ENCODE measurements at regions not wholly inside any gene's neighbourhood (a gene's known extent, or its start where the extent isn't known, plus 50 kb on each side); places are given as distances from the start of the nearest gene placed in this dataset.

DNA sequence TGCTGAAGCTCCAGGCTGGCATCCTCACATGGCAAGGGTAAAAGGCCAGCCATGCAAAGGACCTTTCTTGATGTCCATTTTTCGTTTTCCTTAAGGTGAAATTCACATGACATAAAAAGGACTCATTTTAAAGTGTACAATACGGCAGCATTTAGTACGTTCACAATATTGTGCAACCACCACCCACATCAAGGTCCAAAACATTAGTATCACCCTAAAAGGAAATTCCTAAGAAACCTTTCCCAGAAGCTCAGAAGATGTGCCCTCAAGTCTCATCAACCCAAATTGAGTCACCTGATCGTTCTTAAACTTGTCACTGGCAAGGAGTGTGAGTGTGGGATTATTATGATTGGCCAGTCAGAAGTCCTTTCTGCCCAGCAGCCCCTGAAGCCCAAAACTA, 250.1 kb downstream of the TLE3 start:
- no peak overlapping the region for H3K27ac ChIP-seq

DNA sequence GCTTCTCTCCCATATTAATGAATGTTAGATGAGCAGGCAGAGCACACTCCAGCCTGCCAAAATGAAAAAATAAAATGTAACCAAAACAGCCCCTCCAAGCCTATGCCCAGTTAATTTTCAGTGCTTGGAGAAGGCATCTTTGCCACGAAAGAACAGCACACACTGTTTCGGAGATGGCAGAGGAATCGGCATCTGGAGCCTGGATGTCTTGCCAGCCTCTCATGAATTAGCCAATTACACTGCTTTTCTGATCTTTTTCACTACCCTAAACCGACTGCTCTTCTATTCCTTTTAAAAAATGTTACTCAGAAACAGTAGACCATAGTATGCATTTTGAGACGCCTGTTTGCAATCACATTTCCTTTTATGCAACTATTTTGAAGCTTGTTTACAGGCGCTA, 249.6 kb downstream of the TLE3 start:
- Histone ChIP-seq H3K4me3 (no peak overlapping the region), H3K36me3 (no peaks in the 10 kb centered on the region), H3K27me3 (no peaks in the 10 kb centered on the region), H3K4me1 (no peaks in the 10 kb centered on the region), H3K9me3 (no peaks in the 10 kb centered on the region), H3K27ac (no peak overlapping the region)
- intact Hi-C loops (cut with DNase I) = no loop called here
- DNase-seq (ENCODE audit: low spot score in 2 of 2) = no peak
- TF ChIP-seq, protein P1, sequence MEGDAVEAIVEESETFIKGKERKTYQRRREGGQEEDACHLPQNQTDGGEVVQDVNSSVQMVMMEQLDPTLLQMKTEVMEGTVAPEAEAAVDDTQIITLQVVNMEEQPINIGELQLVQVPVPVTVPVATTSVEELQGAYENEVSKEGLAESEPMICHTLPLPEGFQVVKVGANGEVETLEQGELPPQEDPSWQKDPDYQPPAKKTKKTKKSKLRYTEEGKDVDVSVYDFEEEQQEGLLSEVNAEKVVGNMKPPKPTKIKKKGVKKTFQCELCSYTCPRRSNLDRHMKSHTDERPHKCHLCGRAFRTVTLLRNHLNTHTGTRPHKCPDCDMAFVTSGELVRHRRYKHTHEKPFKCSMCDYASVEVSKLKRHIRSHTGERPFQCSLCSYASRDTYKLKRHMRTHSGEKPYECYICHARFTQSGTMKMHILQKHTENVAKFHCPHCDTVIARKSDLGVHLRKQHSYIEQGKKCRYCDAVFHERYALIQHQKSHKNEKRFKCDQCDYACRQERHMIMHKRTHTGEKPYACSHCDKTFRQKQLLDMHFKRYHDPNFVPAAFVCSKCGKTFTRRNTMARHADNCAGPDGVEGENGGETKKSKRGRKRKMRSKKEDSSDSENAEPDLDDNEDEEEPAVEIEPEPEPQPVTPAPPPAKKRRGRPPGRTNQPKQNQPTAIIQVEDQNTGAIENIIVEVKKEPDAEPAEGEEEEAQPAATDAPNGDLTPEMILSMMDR (IDR thresholded peaks at IDR 0.05) = no peak

More for the DNA sequence above, 250.1 kb downstream of the TLE3 start:
- no peaks in the 10 kb centered on the region for H3K4me1 ChIP-seq
- no peaks in the 10 kb centered on the region for H3K27me3 ChIP-seq
- no peaks in the 10 kb centered on the region for H3K36me3 ChIP-seq
- TF ChIP-seq, protein P1 (IDR thresholded peaks at IDR 0.05) = no peak
- H3K9me3 ChIP-seq = no peaks in the 10 kb centered on the region
- H3K4me3 ChIP-seq = no peak overlapping the region
- intact Hi-C loops (cut with DNase I) = no loop called here
- DNase-seq (ENCODE audit: low spot score in 2 of 2) = no peak

DNA sequence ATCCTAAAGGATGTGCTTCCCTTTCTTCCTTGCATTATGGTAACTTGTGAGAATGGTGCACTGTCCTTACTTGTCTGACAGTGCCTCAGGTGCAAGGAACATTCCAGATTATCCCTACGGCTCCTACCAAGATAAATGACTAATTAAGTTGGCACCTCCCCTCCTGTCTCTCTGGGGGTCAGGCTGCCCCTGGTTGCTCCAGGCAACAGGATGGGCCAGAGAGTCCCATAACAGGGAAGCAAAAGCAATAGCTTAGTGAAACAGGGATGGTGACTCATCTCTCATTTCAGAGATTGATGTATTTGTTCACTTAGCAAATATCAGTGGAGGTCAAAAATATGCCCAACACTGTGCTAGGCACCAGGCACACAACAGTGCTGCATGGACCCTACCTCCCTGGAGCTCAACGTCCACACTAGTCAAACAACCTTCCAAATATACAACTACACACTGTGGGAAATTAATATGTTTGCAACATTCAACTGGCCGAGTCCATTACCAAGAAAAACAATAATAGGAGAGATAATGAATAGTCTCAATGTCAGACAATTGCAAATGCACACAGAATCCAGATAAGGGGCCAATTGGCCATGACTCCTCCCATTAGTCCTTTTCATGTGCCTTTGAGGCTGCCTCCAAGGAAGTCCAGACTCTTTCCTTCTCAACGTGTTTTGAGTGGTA, 249.0 kb downstream of the TLE3 start:
- DNase-seq (ENCODE audit: low spot score in 2 of 2) = no peak
- TF ChIP-seq, protein P1 (IDR thresholded peaks at IDR 0.05) = no peak
- Histone ChIP-seq H3K4me3 (no peak overlapping the region), H3K36me3 (no peaks in the 10 kb centered on the region), H3K27me3 (no peaks in the 10 kb centered on the region), H3K9me3 (no peaks in the 10 kb centered on the region), H3K4me1 (no peaks in the 10 kb centered on the region), H3K27ac (no peak overlapping the region)
- intact Hi-C loops (cut with DNase I) = no loop called here

DNA sequence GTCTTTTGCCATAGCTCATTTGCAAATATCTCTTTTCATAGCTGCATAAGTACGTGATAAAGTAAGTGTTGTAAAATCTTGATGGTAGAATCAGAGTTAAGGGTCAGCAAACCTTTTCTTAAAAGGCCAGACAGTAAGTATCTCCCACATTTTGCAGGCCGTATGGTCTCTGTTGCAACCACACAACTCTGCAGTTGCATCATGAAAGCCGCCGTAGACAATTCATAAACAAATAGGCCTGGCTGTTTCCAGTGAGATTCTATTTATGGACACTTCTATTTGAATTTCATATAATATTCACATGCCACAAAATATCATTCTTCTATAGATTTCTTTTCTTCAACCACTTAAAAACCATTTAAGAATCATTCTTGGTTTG, 248.5 kb downstream of the TLE3 start:
- TF ChIP-seq, protein P1 (IDR thresholded peaks at IDR 0.05) = no peak
- H3K4me1 ChIP-seq = no peaks in the 10 kb centered on the region
- DNase-seq (ENCODE audit: low spot score in 2 of 2) = no peak
- H3K36me3 ChIP-seq = no peaks in the 10 kb centered on the region
- intact Hi-C loops (cut with DNase I) = no loop called here
- H3K27me3 ChIP-seq = no peaks in the 10 kb centered on the region
- H3K4me3 ChIP-seq = no peak overlapping the region
- H3K9me3 ChIP-seq = no peaks in the 10 kb centered on the region
- H3K27ac ChIP-seq = no peak overlapping the region

DNA sequence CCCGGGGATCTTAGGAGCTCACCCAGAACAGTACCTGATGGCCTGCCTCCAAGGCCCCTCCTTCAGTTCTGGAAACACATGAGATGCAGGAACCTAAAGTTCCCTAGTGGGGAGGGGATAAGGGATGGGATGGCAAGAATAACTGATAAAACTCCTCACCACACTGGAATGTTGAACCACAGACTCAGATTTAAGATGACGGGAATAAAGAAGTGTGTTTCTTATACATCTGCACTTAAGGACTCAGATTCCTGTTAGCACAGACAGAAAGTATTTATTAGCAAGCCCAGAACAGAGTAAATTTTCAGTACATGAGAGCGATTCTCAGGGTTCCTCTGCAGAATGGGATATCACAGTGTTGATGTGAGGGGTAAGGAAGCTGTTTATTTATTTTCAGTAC, 245.2 kb downstream of the TLE3 start:
- no peaks in the 10 kb centered on the region for H3K9me3 ChIP-seq
- H3K4me3 ChIP-seq = no peak overlapping the region
- no peaks in the 10 kb centered on the region for H3K36me3 ChIP-seq
- no peaks in the 10 kb centered on the region for H3K27me3 ChIP-seq
- H3K27ac ChIP-seq = no peak overlapping the region
- H3K4me1 ChIP-seq = no peaks in the 10 kb centered on the region
- intact Hi-C loops (cut with DNase I) = no loop called here
- TF ChIP-seq, protein P1 (IDR thresholded peaks at IDR 0.05) = no peak
- DNase-seq (ENCODE audit: low spot score in 2 of 2) = no peak

DNA sequence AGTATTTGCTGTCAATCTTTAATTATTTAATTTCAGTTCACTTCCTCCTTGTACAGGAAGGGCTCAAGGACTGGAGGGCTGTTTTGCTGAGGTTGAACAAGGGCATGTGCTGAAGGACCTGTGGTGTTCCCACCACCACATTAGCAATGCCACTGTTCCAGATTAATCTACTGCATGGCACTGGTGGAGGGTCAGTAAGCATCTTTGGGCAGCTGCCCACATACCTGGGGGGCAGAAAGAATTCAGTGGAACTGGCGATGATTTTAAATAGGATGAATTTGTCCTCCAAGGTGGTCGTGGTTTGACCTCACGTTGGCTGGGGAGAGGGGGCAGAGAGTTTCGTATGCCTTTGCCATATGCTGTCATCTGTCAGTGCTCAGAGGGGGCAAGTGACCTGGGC, 244.8 kb downstream of the TLE3 start:
- H3K4me1 ChIP-seq = no peaks in the 10 kb centered on the region
- no peaks in the 10 kb centered on the region for H3K9me3 ChIP-seq
- H3K4me3 ChIP-seq = no peak overlapping the region
- TF ChIP-seq, protein P1 (IDR thresholded peaks at IDR 0.05) = no peak
- no peak overlapping the region for H3K27ac ChIP-seq
- H3K36me3 ChIP-seq = no peaks in the 10 kb centered on the region
- intact Hi-C loops (cut with DNase I) = no loop called here
- H3K27me3 ChIP-seq = no peaks in the 10 kb centered on the region
- no peak for DNase-seq (ENCODE audit: low spot score in 2 of 2)
